ENCODE measurements at regions not wholly inside any gene's neighbourhood (a gene's known extent, or its start where the extent isn't known, plus 50 kb on each side); places are given as distances from the start of the nearest gene placed in this dataset.

GRCh38 chr11:122046438-122046837, 69.6 kb downstream of the BLID start:
- TF ChIP-seq CTCF (IDR thresholded peaks at IDR 0.05), result no peak
- Mint-ChIP-seq H3K27me3 (ENCODE audit: unreplicated experiment) (no peaks in the 10 kb centered on the region), H3K27ac (ENCODE audit: unreplicated experiment) (no peak overlapping the region)

GRCh38 chr11:122045181-122045586, 70.8 kb downstream of the BLID start:
- no peak overlapping the region for H3K4me3 Mint-ChIP-seq (ENCODE audit: unreplicated experiment)
- peaks cover 2% of the 10 kb centered on the region for H3K36me3 Mint-ChIP-seq (ENCODE audit: unreplicated experiment)
- H3K27ac Mint-ChIP-seq (ENCODE audit: unreplicated experiment), result peak overlapping the region; percentile 31
- no peaks in the 10 kb centered on the region for H3K27me3 Mint-ChIP-seq (ENCODE audit: unreplicated experiment)
- DNase-seq (ENCODE audit: extremely low spot score, unreplicated experiment), result no peak
- peaks cover 4% of the 10 kb centered on the region for H3K9me3 Mint-ChIP-seq (ENCODE audit: unreplicated experiment)
- no peak for TF ChIP-seq CTCF (IDR thresholded peaks at IDR 0.05)
- H3K4me1 Mint-ChIP-seq (ENCODE audit: unreplicated experiment), result peaks cover 10% of the 10 kb centered on the region

More at GRCh38 chr11:122046438-122046837, 69.6 kb downstream of the BLID start:
- peaks cover 8% of the 10 kb centered on the region for H3K9me3 Mint-ChIP-seq (ENCODE audit: unreplicated experiment)
- DNase-seq (ENCODE audit: extremely low spot score, unreplicated experiment), result no peak
- H3K36me3 Mint-ChIP-seq (ENCODE audit: unreplicated experiment), result peaks cover 2% of the 10 kb centered on the region
- peaks cover 7% of the 10 kb centered on the region for H3K4me1 Mint-ChIP-seq (ENCODE audit: unreplicated experiment)
- no peak overlapping the region for H3K4me3 Mint-ChIP-seq (ENCODE audit: unreplicated experiment)

- Mint-ChIP-seq H3K27me3 (ENCODE audit: unreplicated experiment) (no peaks in the 10 kb centered on the region), H3K4me1 (ENCODE audit: unreplicated experiment) (peaks cover 19% of the 10 kb centered on the region), H3K27ac (ENCODE audit: unreplicated experiment) (no peak overlapping the region), H3K9me3 (ENCODE audit: unreplicated experiment) (peaks cover 4% of the 10 kb centered on the region), H3K4me3 (ENCODE audit: unreplicated experiment) (no peak overlapping the region), H3K36me3 (ENCODE audit: unreplicated experiment) (no peaks in the 10 kb centered on the region)
- no peak for DNase-seq (ENCODE audit: extremely low spot score, unreplicated experiment)
- TF ChIP-seq CTCF (IDR thresholded peaks at IDR 0.05), result no peak
Observed at GRCh38 chr11:122044086-122044485, 71.9 kb downstream of the BLID start.

GRCh38 chr11:122042981-122043380, 73.0 kb downstream of the BLID start:
- H3K27ac Mint-ChIP-seq (ENCODE audit: unreplicated experiment), result no peak overlapping the region
- DNase-seq (ENCODE audit: extremely low spot score, unreplicated experiment), result no peak

GRCh38 chr11:122040464-122040863, 75.6 kb downstream of the BLID start:
- no peak for TF ChIP-seq CTCF (IDR thresholded peaks at IDR 0.05)
- H3K27me3 Mint-ChIP-seq (ENCODE audit: unreplicated experiment), result no peaks in the 10 kb centered on the region
- DNase-seq (ENCODE audit: extremely low spot score, unreplicated experiment), result no peak
- no peaks in the 10 kb centered on the region for H3K36me3 Mint-ChIP-seq (ENCODE audit: unreplicated experiment)
- H3K9me3 Mint-ChIP-seq (ENCODE audit: unreplicated experiment), result peaks cover 4% of the 10 kb centered on the region
- no peak overlapping the region for H3K27ac Mint-ChIP-seq (ENCODE audit: unreplicated experiment)
- no peak overlapping the region for H3K4me3 Mint-ChIP-seq (ENCODE audit: unreplicated experiment)
- peaks cover 51% of the 10 kb centered on the region for H3K4me1 Mint-ChIP-seq (ENCODE audit: unreplicated experiment)

More at GRCh38 chr11:122042981-122043380, 73.0 kb downstream of the BLID start:
- Mint-ChIP-seq H3K4me1 (ENCODE audit: unreplicated experiment) (peaks cover 30% of the 10 kb centered on the region), H3K4me3 (ENCODE audit: unreplicated experiment) (no peak overlapping the region), H3K9me3 (ENCODE audit: unreplicated experiment) (peaks cover 4% of the 10 kb centered on the region), H3K27me3 (ENCODE audit: unreplicated experiment) (no peaks in the 10 kb centered on the region), H3K36me3 (ENCODE audit: unreplicated experiment) (no peaks in the 10 kb centered on the region)
- TF ChIP-seq CTCF (IDR thresholded peaks at IDR 0.05), result no peak
